HS-27A (cell line): ENCODE measurements at regions not wholly inside any gene's neighbourhood (a gene's known extent, or its start where the extent isn't known, plus 50 kb on each side); places are given as distances from the start of the nearest gene placed in this dataset.

Experiments used
- DNase-seq: peaks from one replicate; pipeline ENCODE4 v3.0.0-alpha.2; 2012; ENCODE audit warnings: low read depth, missing footprints

GRCh38 chr9:105147110-105147871 is 97.2 kb upstream of the SLC44A1 start:
- DNase-seq, result no peak

GRCh38 chr9:105148328-105149006 is 96.0 kb upstream of the SLC44A1 start:
- DNase-seq, result no peak

GRCh38 chr9:105150991-105151685 is 93.3 kb upstream of the SLC44A1 start:
- DNase-seq, result no peak

DNA sequence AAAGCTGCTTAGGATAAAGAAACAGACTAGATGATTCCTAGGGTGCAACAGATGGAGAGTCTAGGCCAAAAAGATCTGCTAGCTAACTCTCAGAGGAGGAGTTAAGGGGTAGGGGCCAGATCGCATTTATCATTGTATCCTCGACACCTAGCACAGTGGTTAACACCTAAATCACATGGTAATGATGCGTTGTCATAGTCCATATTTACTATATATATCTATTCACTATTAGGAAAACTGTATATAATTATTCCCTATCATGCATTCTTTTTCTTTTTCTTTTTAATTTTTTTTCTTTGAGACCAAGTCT is 92.8 kb upstream of the SLC44A1 start:
- no peak for DNase-seq

DNA sequence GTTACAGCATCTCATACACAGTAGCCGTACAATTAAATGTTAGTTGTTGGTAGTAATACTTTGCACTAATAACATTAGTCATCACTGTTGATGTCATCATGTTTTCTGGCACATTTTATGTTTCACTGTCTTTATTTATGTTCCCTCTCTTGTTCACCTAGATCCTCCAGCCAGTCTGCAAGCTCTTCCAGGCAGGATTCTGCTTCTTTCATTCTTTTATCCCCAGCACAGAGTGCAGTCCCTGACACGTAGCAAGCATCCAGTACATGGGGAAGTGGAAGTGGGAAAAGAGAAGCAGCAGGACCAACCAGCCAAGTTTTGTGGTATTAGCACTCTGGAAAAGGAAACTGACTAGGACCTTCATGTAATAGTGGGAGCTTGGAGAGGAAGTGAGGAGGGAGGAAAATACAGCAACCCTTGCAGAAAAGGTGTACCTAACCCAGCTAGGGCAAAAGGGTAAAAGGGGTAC is 89.7 kb upstream of the SLC44A1 start:
- no peak for DNase-seq

GRCh38 chr9:105157171-105157583 is 87.3 kb upstream of the SLC44A1 start:
- no peak for DNase-seq

GRCh38 chr9:105158020-105158419 is 86.4 kb upstream of the SLC44A1 start:
- no peak for DNase-seq

DNA sequence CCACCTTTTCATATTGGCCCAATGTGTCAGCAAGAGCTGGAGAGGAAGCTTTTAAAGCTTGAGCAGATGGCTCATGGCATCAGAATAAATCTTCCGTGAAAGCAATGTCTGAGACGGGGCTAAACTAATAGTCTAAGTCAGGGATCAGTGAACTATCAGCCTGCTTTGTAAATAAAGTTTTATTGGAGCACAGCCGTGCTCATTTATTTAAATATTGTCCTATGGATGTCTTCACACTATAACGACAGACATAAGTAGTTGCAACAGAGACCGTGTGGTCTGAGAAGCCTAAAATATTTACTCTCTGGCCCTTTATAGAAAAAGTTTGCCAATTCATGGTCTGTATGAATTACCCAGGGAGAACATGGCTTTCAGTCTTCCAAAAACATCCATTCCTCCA is 85.6 kb upstream of the SLC44A1 start:
- DNase-seq, result no peak

GRCh38 chr9:105168870-105169319 is 75.6 kb upstream of the SLC44A1 start:
- no peak for DNase-seq

- DNase-seq, result no peak
Observed at GRCh38 chr9:105171076-105171475, 73.4 kb upstream of the SLC44A1 start.

DNA sequence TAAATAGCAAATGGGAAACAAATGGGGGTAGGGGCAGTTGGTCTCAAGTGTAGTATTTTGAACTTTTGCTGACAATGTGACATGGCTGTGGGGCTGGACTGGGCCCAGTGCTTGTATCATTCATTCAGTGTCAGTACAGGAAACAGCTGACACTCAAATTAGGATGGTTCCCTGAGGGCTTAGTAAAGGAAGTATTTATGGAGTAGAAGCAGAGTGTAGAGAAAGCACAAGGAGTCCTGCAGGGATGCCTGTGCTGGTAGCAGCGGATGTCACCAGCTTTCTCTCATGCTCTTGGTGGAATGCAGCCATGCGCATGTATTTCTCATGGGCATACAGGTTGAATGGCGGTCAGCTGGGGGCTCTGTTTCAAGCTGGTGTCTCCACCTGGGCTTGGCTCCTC is 72.9 kb upstream of the SLC44A1 start:
- no peak for DNase-seq

- DNase-seq, result no peak
Observed at GRCh38 chr9:105172436-105172835, 72.0 kb upstream of the SLC44A1 start.

DNA sequence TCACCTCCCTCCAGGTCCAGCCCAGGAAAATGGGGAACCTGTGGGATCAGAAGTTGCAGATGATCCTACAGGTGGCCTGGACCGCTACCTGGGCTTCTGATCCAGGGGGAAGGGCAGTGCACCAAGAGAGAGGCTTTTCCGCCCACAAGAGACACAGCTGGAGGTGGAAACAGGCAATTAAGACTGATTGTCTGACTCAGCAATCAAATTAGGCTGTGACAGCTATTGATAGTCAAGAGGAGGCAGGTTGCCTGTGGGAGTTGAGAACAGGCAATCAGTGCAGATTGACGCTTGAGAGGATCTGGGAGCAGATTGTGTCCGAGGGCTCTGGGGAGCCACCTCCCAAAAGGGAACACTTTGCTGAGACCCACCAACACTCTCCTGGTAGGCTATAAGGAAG is 71.1 kb upstream of the SLC44A1 start:
- DNase-seq, result no peak

DNA sequence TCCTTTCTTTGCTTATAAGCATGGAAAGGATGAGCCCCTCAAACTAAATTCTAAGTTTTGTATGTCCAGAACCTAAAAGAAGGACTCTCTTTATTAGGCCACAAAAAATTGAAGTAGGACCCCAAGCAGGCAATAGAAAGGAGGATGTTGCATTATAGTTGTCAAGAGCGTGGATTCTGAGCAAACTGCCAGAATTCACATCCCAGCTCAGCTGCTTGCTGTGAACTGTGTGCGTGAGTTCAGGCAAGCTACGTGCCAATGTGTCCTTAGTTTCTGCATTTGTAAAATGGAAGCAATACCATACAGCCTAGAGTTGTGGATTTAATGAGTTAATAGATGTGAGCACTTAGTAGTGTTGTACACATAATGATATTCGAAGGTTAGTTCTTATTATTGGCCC is 70.6 kb upstream of the SLC44A1 start:
- DNase-seq, result no peak

GRCh38 chr9:105176194-105176593 is 68.3 kb upstream of the SLC44A1 start:
- DNase-seq, result no peak

DNA sequence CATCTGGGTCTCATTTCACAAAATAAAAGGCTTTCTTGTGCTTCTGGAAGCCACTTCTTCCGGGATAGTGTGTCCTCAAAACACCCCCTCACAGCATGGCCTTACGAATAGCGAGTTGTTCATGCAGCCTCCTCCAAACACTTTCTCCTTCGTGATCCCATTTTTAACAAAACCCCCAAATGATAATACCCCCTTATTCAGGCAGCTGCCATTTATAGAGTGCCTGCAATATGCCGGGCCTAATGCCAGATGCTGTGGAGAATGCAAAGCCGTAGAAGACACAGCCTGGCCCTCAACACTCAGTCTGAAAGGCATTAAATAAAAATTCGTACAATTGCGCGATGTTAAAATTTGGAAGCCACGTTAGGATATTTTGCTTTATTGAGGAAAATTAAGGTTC is 66.4 kb upstream of the SLC44A1 start:
- DNase-seq, result no peak

DNA sequence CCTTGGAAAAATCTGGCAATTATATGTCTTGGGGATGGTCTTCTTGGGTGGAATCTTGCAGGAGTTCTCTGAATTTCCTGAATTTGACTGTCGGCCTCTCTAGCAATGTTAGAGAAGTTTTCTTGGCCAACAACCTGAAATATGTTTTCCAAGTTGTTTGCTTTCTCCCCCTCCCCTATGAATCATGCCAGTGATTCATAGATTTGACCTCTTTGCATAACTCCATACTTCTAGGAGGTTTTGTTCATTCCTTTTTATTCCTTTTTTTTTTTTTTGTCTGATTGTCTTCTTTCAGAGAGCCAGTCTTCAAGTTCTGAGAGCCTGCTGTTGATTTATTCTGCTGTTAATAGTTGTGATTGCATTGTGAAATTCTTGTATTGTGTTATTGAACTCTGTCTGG is 56.7 kb upstream of the SLC44A1 start:
- peak; percentile 45 for DNase-seq

DNA sequence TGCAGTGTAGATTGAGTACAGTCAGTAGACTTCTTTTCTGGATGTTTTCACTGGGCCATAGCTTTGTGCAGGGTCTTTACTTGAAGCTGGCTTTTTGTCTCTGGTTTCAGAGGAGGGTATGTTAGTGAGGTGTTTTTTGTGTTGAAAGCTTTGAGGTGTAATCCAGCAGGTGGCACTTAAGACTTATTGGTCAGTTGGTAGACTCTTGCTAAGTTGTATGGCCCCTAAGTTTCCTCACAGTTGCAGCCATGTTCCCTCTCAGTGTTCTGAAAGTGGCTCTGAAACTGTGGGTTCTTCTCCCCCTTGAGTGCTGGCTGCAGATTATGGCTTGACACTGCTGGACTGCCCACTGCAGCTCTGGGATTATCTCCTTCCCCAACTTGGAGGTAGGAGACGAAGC is 55.7 kb upstream of the SLC44A1 start:
- no peak for DNase-seq

DNA sequence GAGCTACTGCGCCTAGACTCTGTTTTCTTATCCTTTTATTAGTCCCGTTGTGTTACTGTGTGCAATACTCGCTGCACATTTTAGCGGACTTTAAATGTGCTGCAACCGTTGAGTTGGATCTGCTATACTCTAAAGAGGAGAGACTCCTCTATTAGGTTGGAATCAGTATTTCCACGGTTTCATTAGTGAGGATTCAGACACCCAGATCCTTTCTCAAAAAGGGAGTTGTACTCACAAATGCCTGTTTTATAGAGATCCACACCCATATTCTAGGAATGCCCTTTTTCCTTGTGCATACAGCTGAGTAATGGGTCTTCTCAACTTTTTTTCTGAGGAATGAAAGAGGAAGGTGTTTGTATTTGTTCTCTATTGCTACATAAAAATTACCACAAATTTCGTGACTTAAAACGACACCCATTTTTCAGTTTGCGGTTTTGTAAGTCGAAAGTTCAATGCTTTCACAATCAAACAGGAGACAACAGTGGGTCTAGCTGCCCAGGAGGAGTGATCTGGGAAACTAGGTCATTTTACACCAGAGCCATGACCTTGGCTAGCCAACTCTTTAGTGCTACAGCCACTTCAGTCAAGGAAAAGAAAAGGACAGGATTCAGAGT is 52.8 kb upstream of the SLC44A1 start:
- DNase-seq, result no peak

DNA sequence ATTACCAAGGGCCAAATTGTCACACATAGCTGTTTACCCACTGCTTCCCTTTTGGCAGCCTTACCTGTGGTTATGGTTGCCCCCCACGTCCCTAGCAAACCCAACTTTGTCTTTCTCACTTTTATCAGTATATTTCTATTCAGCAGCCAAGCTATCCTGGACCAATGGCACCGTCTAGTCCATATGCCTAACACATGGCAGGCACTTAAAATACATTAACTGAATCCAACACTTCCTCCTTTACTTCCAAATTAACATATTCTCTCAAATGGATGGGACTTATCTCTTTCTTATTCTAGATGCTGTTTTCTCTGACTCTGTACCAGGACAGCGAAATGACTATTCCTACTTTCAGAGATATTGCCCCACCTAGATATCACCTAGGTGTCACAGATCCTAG is 50.9 kb upstream of the SLC44A1 start:
- no peak for DNase-seq

GRCh38 chr9:105194234-105194633 is 50.2 kb upstream of the SLC44A1 start:
- DNase-seq, result no peak
